ENCODE measurements at regions not wholly inside any gene's neighbourhood (a gene's known extent, or its start where the extent isn't known, plus 50 kb on each side); places are given as distances from the start of the nearest gene placed in this dataset.
"Not testable (repeated sequence)": the region's sequence is repeated elsewhere in the genome, so short reads cannot be mapped to it uniquely, and the experiment has no call there.

DNA sequence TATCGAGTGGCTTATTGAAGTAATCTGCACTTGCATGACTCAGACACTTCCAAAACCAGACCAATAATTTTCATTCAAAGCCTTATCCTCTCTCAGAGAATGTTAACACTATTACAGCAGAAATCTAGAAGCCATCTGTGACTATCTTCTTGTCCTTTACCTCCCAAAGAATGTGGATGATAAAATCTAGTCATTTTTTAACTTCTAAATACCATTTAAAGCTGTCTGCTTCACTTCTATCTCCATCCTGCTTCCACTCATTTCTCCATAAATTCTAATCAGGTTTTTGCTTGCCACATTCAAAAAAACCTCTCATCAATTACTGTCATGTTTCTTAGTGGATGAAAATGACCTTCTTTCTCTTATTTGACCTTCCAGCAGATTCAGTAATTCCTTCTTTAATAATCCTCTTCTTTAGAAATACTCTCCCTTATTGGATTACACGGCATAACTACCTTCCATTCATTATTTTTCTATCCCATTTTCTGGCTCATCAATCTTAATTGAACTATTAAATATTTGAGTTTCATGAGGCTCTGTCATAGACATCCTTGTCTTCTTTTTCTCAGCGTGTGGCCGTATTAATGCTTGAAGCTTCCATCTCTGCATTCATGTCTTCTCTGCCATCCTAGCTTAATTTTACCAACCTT, 1999.4 kb downstream of the MRPL39 start:
- Histone ChIP-seq H3K9ac (ENCODE audit: low read depth, low read length) (no peak overlapping the region), H3K4me3 (ENCODE audit: low read length) (no peak overlapping the region), H3K36me3 (ENCODE audit: insufficient read depth, low read length) (no peaks in the 10 kb centered on the region), H3K9me3 (replicated peaks; ENCODE audit: low read length) (no peaks in the 10 kb centered on the region), H3K27me3 (ENCODE audit: control insufficient read depth, insufficient read depth, low read length) (no peaks in the 10 kb centered on the region), H3K4me2 (ENCODE audit: low read length) (no peak overlapping the region), H3K4me1 (ENCODE audit: control insufficient read depth, insufficient read depth, low read length) (no peaks in the 10 kb centered on the region)

DNA sequence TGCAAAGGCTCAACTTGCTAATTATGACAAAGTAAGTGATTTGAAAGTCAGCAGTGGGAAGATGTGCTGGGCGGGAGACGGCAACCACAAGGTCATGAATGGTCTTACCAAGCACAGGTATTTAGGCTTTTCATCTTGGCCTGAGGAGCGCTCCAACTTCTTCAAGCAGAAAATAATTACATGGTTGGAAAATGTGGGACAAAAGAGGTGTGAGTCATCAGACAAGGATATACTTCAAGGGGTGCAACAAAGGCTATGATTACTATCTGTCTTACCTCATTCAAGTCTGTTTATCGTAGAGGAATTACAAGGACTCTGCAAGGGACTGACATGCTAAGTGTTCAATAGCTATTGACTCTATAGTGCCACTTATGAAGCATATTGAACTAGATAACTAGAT, 2005.7 kb downstream of the MRPL39 start:
- no peak overlapping the region for H3K4me2 ChIP-seq (ENCODE audit: low read length)
- no peaks in the 10 kb centered on the region for H3K9me3 ChIP-seq (replicated peaks; ENCODE audit: low read length)
- no peaks in the 10 kb centered on the region for H3K36me3 ChIP-seq (ENCODE audit: insufficient read depth, low read length)
- H3K27me3 ChIP-seq (ENCODE audit: control insufficient read depth, insufficient read depth, low read length): no peaks in the 10 kb centered on the region
- H3K4me1 ChIP-seq (ENCODE audit: control insufficient read depth, insufficient read depth, low read length): no peaks in the 10 kb centered on the region
- no peak overlapping the region for H3K4me3 ChIP-seq (ENCODE audit: low read length)
- H3K9ac ChIP-seq (ENCODE audit: low read depth, low read length): no peak overlapping the region

DNA sequence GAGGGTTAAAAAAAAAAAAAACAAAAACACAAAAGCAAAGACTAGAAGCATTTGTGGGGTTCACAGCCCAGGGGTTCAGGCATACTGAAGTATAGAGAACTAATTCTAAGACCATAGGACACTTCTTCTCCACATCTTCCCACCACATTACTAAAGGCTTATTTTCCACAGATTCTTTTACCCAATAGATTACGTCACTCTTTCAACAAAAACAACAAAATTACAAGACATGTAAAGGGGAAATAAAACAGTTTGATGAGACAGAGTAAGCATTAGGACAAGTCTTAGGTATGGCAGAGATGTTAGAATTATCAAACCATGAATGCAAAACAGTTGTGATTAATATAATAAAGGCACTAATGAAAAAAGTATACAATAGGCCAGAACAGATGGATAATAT, 2013.7 kb downstream of the MRPL39 start:
- H3K9me3 ChIP-seq (replicated peaks; ENCODE audit: low read length): no peaks in the 10 kb centered on the region
- H3K9ac ChIP-seq (ENCODE audit: low read depth, low read length): no peak overlapping the region
- no peak overlapping the region for H3K4me2 ChIP-seq (ENCODE audit: low read length)
- no peaks in the 10 kb centered on the region for H3K36me3 ChIP-seq (ENCODE audit: insufficient read depth, low read length)
- no peaks in the 10 kb centered on the region for H3K4me1 ChIP-seq (ENCODE audit: control insufficient read depth, insufficient read depth, low read length)
- H3K27me3 ChIP-seq (ENCODE audit: control insufficient read depth, insufficient read depth, low read length): no peaks in the 10 kb centered on the region
- no peak overlapping the region for H3K4me3 ChIP-seq (ENCODE audit: low read length)

DNA sequence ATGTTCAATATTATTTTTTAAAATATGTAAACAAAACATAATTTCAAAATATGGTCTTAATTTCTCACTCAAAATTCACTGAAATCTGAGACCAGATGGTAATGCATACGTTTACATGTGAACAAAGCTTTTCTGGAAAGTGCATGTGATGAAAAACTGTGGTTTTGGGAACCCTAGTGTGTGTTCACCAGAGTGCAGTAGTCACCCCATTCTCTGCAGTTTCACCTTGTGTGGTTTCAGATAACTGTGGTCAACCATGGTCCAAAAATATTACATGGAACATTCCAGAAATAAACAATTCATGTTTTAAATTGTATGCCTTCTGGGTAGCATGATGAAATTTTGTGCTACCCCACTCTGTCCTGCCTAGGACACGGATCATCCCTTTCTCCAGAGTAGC, 2021.9 kb downstream of the MRPL39 start:
- H3K4me3 ChIP-seq (ENCODE audit: low read length): no peak overlapping the region
- no peaks in the 10 kb centered on the region for H3K9me3 ChIP-seq (replicated peaks; ENCODE audit: low read length)
- no peaks in the 10 kb centered on the region for H3K27me3 ChIP-seq (ENCODE audit: control insufficient read depth, insufficient read depth, low read length)

DNA sequence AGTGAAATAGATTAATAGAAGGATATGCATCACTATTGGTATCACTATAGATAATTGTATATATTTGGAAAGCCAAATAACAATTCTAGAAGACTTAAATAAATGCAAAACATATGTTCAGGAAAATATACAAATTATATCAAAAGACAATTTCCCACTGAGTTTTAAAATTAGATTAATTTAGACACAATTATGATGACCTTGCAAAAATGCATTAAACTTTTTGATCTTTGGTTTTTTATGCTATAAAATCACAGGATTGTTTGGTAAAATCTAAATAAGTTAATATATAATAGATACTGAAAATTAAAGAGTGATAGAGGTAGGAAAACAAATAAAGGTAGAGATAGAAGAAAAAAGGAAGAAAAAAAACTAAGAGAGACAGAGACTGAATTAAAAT, 2027.7 kb downstream of the MRPL39 start:
- H3K36me3 ChIP-seq (ENCODE audit: insufficient read depth, low read length): no peaks in the 10 kb centered on the region
- H3K9ac ChIP-seq (ENCODE audit: low read depth, low read length): no peak overlapping the region
- H3K4me2 ChIP-seq (ENCODE audit: low read length): no peak overlapping the region
- H3K9me3 ChIP-seq (replicated peaks; ENCODE audit: low read length): no peaks in the 10 kb centered on the region
- H3K27me3 ChIP-seq (ENCODE audit: control insufficient read depth, insufficient read depth, low read length): no peaks in the 10 kb centered on the region
- H3K4me1 ChIP-seq (ENCODE audit: control insufficient read depth, insufficient read depth, low read length): no peaks in the 10 kb centered on the region
- H3K4me3 ChIP-seq (ENCODE audit: low read length): no peak overlapping the region

More for the DNA sequence above, 2021.9 kb downstream of the MRPL39 start:
- Histone ChIP-seq H3K36me3 (ENCODE audit: insufficient read depth, low read length) (no peaks in the 10 kb centered on the region), H3K9ac (ENCODE audit: low read depth, low read length) (no peak overlapping the region), H3K4me2 (ENCODE audit: low read length) (no peak overlapping the region), H3K4me1 (ENCODE audit: control insufficient read depth, insufficient read depth, low read length) (no peaks in the 10 kb centered on the region)

DNA sequence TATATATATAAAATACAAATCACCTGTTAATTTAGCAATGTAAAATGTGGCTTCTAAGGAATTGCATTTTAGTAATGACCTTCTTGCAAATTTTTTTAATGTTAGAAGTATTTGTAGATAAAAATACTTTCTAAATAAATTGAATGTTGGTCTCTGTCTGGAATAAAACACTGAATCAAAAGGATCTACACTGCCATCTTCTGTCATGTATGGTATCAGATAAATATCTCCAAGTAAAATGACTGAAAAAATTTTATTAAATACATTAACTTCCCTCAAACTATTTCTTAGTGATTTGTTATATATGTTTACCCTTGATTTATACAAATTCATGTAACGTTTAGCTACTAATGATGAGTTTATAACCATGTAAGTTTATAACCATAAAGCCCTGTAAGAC, 2029.3 kb downstream of the MRPL39 start:
- H3K4me2 ChIP-seq (ENCODE audit: low read length): no peak overlapping the region
- no peak overlapping the region for H3K4me3 ChIP-seq (ENCODE audit: low read length)
- no peaks in the 10 kb centered on the region for H3K4me1 ChIP-seq (ENCODE audit: control insufficient read depth, insufficient read depth, low read length)
- no peak overlapping the region for H3K9ac ChIP-seq (ENCODE audit: low read depth, low read length)
- H3K27me3 ChIP-seq (ENCODE audit: control insufficient read depth, insufficient read depth, low read length): no peaks in the 10 kb centered on the region
- no peaks in the 10 kb centered on the region for H3K36me3 ChIP-seq (ENCODE audit: insufficient read depth, low read length)
- no peaks in the 10 kb centered on the region for H3K9me3 ChIP-seq (replicated peaks; ENCODE audit: low read length)

DNA sequence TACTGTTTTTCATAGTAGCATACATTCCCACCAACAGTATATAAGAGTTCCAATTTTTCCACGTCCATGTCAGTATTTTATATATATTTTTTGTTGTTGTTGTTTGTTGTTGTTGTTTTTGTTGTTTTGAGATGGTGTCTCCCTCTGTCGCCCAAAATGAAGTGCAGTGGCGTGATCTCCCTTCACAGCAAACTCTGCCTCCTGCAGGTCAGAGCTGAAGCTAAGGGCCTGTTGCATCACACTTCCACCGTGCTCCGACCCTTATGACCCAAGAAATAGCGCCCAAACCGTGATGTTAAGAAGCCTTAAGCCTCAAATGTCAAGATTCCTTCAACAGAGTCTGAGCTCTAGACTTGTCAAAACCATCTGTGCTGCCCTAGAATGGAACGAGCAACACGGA, 2032.3 kb downstream of the MRPL39 start:
- no peaks in the 10 kb centered on the region for H3K4me1 ChIP-seq (ENCODE audit: control insufficient read depth, insufficient read depth, low read length)
- no peak overlapping the region for H3K4me2 ChIP-seq (ENCODE audit: low read length)
- H3K9me3 ChIP-seq (replicated peaks; ENCODE audit: low read length): no peaks in the 10 kb centered on the region
- no peaks in the 10 kb centered on the region for H3K27me3 ChIP-seq (ENCODE audit: control insufficient read depth, insufficient read depth, low read length)
- no peak overlapping the region for H3K9ac ChIP-seq (ENCODE audit: low read depth, low read length)
- H3K4me3 ChIP-seq (ENCODE audit: low read length): no peak overlapping the region
- no peaks in the 10 kb centered on the region for H3K36me3 ChIP-seq (ENCODE audit: insufficient read depth, low read length)

DNA sequence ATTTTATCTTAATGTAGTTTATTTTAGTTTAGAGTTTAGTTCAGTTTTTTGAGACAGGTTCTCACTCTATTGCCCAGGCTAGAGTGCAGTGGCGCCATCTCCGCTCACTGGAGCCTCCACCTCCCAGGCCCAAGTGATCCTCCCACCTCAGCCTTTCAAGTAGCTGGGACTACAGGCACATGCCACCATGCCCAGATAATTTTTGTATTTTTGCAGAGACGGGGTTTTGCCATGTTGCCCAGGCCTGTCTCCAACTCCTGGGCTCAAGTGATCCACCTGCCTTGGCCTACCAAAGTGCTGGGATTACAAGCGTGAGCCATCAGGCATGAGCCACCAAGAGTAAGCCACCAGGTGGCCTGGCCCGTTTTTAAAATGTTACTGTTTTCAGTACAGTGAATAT, 2058.4 kb downstream of the MRPL39 start:
- H3K4me2 ChIP-seq (ENCODE audit: low read length); H3K9me3 ChIP-seq (replicated peaks; ENCODE audit: low read length); H3K27me3 ChIP-seq (ENCODE audit: control insufficient read depth, insufficient read depth, low read length); H3K4me3 ChIP-seq (ENCODE audit: low read length); H3K9ac ChIP-seq (ENCODE audit: low read depth, low read length); H3K36me3 ChIP-seq (ENCODE audit: insufficient read depth, low read length); H3K4me1 ChIP-seq (ENCODE audit: control insufficient read depth, insufficient read depth, low read length): not testable (repeated sequence)

DNA sequence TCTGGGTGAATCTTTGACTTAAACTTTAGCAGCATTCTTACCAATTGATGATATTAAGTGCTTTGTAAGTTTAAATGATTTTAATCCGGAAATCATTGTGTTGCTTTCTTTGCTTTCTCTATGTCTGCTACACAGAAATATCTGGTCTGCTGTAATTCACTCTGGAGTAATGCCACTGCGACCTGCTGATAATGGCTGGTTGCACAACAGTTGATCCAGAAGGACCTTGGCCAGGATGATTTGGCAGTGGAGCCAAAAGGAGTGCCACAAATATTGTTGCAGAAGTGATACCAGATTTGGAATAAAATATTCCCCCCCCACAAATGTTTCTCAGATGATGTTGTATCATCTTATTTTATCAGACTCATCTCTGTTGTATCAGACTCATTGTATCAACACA, 2063.9 kb downstream of the MRPL39 start:
- H3K4me3 ChIP-seq (ENCODE audit: low read length): no peak overlapping the region
- no peaks in the 10 kb centered on the region for H3K4me1 ChIP-seq (ENCODE audit: control insufficient read depth, insufficient read depth, low read length)
- H3K4me2 ChIP-seq (ENCODE audit: low read length): no peak overlapping the region
- no peak overlapping the region for H3K9ac ChIP-seq (ENCODE audit: low read depth, low read length)
- no peaks in the 10 kb centered on the region for H3K27me3 ChIP-seq (ENCODE audit: control insufficient read depth, insufficient read depth, low read length)
- H3K9me3 ChIP-seq (replicated peaks; ENCODE audit: low read length): no peaks in the 10 kb centered on the region
- H3K36me3 ChIP-seq (ENCODE audit: insufficient read depth, low read length): no peaks in the 10 kb centered on the region

DNA sequence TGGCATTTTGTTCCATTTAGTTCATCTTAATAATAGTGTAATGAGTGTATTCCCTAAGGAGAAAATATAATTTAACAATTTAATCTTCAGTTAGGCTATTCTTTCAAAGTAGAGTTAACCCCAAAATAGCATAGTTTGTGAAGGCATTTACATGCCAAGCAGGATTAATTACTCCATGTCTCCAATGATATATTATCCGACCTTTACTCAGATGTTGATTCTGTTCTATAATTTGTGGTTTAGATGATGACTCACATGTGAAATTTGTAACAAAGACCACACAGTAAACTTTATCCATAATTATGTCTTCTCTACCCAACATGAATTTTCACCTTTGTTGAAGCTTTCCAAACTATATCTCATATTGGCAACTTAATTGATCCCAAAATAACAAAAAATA, 2065.2 kb downstream of the MRPL39 start:
- no peaks in the 10 kb centered on the region for H3K4me1 ChIP-seq (ENCODE audit: control insufficient read depth, insufficient read depth, low read length)
- no peaks in the 10 kb centered on the region for H3K27me3 ChIP-seq (ENCODE audit: control insufficient read depth, insufficient read depth, low read length)
- no peak overlapping the region for H3K4me3 ChIP-seq (ENCODE audit: low read length)
- no peak overlapping the region for H3K9ac ChIP-seq (ENCODE audit: low read depth, low read length)
- H3K4me2 ChIP-seq (ENCODE audit: low read length): no peak overlapping the region
- no peaks in the 10 kb centered on the region for H3K9me3 ChIP-seq (replicated peaks; ENCODE audit: low read length)
- H3K36me3 ChIP-seq (ENCODE audit: insufficient read depth, low read length): no peaks in the 10 kb centered on the region

DNA sequence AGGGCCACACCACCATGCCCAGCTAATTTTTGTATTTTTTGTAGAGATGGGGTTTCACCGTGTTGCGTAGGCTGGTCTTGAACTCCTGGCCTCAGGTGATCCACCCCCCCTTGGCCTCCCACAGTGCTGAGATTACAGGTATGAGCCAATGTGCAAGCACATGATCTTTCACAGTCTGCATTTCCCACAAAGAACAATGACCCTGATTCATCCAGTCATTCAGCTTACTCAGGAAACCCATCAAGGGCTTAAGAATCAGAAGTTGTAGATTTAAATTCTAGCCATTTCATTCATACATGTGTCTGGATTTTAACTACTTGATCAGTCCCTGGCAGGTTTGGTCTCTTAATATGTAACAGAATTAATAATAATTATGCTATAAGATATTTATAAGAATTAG, 2065.7 kb downstream of the MRPL39 start:
- Histone ChIP-seq H3K4me2 (ENCODE audit: low read length) (no peak overlapping the region), H3K36me3 (ENCODE audit: insufficient read depth, low read length) (no peaks in the 10 kb centered on the region), H3K9ac (ENCODE audit: low read depth, low read length) (no peak overlapping the region), H3K27me3 (ENCODE audit: control insufficient read depth, insufficient read depth, low read length) (no peaks in the 10 kb centered on the region), H3K9me3 (replicated peaks; ENCODE audit: low read length) (no peaks in the 10 kb centered on the region), H3K4me1 (ENCODE audit: control insufficient read depth, insufficient read depth, low read length) (no peaks in the 10 kb centered on the region), H3K4me3 (ENCODE audit: low read length) (no peak overlapping the region)

DNA sequence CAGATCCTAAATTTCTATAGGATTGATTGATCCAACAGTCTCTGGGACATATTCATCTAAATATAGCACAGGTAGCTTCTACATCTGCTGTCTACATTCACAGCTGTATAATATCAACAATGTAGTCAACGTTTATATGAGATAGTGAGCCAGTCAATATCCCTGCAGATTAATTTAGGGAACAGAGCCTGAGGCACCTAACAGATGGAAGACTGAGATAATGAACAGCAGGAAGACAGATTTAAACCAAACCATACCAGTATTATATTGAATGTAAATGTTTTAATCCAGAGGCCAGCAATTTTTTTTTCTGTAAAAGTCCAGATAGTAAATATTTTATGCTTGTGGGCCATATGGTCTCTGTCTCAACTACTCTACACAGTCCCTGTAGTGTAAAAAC, 2072.4 kb downstream of the MRPL39 start:
- Histone ChIP-seq H3K9me3 (replicated peaks; ENCODE audit: low read length) (no peaks in the 10 kb centered on the region), H3K4me2 (ENCODE audit: low read length) (no peak overlapping the region), H3K36me3 (ENCODE audit: insufficient read depth, low read length) (no peaks in the 10 kb centered on the region), H3K4me3 (ENCODE audit: low read length) (no peak overlapping the region), H3K27me3 (ENCODE audit: control insufficient read depth, insufficient read depth, low read length) (no peaks in the 10 kb centered on the region), H3K4me1 (ENCODE audit: control insufficient read depth, insufficient read depth, low read length) (no peaks in the 10 kb centered on the region), H3K9ac (ENCODE audit: low read depth, low read length) (no peak overlapping the region)
